Right lobe of liver (tissue), 4 donors: ENCODE measurements at regions not wholly inside any gene's neighbourhood (a gene's known extent, or its start where the extent isn't known, plus 50 kb on each side); places are given as distances from the start of the nearest gene placed in this dataset.

ENCODE experiments used
- CTCF ChIP-seq, 4 donors: fragments of 200-600 bp in 3 of 4; fragments of 450-650 bp in 1 of 4; IDR thresholded peaks; one replicate each; pipeline versions ENCODE4 v1.5.1 to v1.8.0; 2016 to 2022; ENCODE audit warnings: antibody characterized with exemption in 4 of 4, mild to moderate bottlenecking in 2 of 4
- POLR2A ChIP-seq: fragments of 450-650 bp; IDR thresholded peaks from one replicate; pipeline ENCODE4 v1.6.1; 2017; ENCODE audit warnings: antibody characterized with exemption, mild to moderate bottlenecking
- donor health status: DM: no; HTN: no; CAD: no.
- donor health status: DM: no; HTN: no; CAD: no.
- donor health status: DM: no; HTN: yes; CAD: no.

DNA sequence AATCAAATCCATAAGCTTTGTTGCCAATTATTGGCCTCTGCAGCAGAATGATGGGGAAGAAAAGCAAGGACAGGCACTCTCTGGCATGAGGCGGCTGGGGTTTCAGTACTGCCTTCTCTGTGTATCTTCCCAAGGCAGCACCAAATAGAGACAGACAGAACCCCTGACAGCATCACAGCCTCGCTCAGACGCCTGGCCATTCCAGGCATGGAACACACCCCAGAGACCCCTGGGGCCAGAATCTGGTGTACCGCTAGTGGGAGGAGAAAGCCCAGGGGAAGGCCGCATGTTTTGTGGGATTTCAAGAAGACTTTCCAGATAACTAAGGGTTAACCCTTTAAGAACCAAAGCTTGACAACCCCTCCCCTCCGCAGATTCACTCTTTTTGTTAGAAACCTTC lies 282.1 kb downstream of the EN1 start:
- TF ChIP-seq CTCF (IDR thresholded peaks at IDR 0.05), result no peak
- no peak for TF ChIP-seq POLR2A
